ENCODE measurements at regions not wholly inside any gene's neighbourhood (a gene's known extent, or its start where the extent isn't known, plus 50 kb on each side); places are given as distances from the start of the nearest gene placed in this dataset.

GRCh38 chr9:16215353-16215680 is 655.2 kb downstream of the BNC2 start:
- Histone ChIP-seq H3K27me3 (ENCODE audit: insufficient read depth, low read length) (no peaks in the 10 kb centered on the region), H4K20me1 (ENCODE audit: control insufficient read depth, insufficient read depth, insufficient read length) (no peaks in the 10 kb centered on the region), H4K8ac (replicated peaks; ENCODE audit: insufficient read length, low read depth, low read length) (no peak overlapping the region), H2BK15ac (ENCODE audit: low read depth, low read length) (no peak overlapping the region), H2BK20ac (ENCODE audit: low read depth, low read length, poor library complexity, severe bottlenecking) (no peak overlapping the region), H3K23me2 (ENCODE audit: insufficient read length, low read depth, low read length, poor library complexity, severe bottlenecking) (no peaks in the 10 kb centered on the region), H4K91ac (ENCODE audit: insufficient read length, low read depth, low read length) (no peak overlapping the region), H2BK120ac (ENCODE audit: low read depth, low read length, poor library complexity, severe bottlenecking) (no peak overlapping the region), H3K18ac (ENCODE audit: insufficient read length, low read depth, low read length) (no peak overlapping the region), H2AFZ (ENCODE audit: low read length) (no peak overlapping the region), H3K4me2 (ENCODE audit: insufficient read depth, insufficient read length, low read length) (no peak overlapping the region), H2AK5ac (ENCODE audit: insufficient read length, low read length) (no peak overlapping the region), H3K23ac (ENCODE audit: insufficient read length, low read depth, low read length) (no peak overlapping the region), H2BK5ac (ENCODE audit: insufficient read length, low read length) (no peak overlapping the region), H3K14ac (ENCODE audit: insufficient read depth, low read length) (no peak overlapping the region), H3K9me3 (ENCODE audit: control insufficient read depth, low read depth, low read length) (no peaks in the 10 kb centered on the region), H4K5ac (ENCODE audit: insufficient read length, low read depth, low read length) (no peak overlapping the region), H3K4ac (ENCODE audit: low read depth, low read length) (no peak overlapping the region), H2BK12ac (ENCODE audit: insufficient read length, low read depth, low read length) (no peak overlapping the region), H3K27ac (ENCODE audit: insufficient read length, low read depth, low read length) (no peak overlapping the region), H3K9ac (ENCODE audit: extremely low read depth, insufficient read length, low read length) (no peak overlapping the region), H3K79me2 (ENCODE audit: insufficient read depth, low read length) (no peaks in the 10 kb centered on the region), H3T11ph (ENCODE audit: low read length) (no peak overlapping the region), H3K4me1 (ENCODE audit: insufficient read depth, low read length) (no peaks in the 10 kb centered on the region), H3K56ac (ENCODE audit: insufficient read length, low read depth, low read length) (no peak overlapping the region), H3K79me1 (ENCODE audit: insufficient read depth, low read depth, low read length, poor library complexity, severe bottlenecking) (no peaks in the 10 kb centered on the region)
- no peak overlapping the region for H3K27ac Mint-ChIP-seq
- TF ChIP-seq, protein P1, sequence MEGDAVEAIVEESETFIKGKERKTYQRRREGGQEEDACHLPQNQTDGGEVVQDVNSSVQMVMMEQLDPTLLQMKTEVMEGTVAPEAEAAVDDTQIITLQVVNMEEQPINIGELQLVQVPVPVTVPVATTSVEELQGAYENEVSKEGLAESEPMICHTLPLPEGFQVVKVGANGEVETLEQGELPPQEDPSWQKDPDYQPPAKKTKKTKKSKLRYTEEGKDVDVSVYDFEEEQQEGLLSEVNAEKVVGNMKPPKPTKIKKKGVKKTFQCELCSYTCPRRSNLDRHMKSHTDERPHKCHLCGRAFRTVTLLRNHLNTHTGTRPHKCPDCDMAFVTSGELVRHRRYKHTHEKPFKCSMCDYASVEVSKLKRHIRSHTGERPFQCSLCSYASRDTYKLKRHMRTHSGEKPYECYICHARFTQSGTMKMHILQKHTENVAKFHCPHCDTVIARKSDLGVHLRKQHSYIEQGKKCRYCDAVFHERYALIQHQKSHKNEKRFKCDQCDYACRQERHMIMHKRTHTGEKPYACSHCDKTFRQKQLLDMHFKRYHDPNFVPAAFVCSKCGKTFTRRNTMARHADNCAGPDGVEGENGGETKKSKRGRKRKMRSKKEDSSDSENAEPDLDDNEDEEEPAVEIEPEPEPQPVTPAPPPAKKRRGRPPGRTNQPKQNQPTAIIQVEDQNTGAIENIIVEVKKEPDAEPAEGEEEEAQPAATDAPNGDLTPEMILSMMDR (conservative IDR thresholded peaks at IDR 0.05), result no peak
- H3K9me3 Mint-ChIP-seq, result no peaks in the 10 kb centered on the region
- H3K4me3 Mint-ChIP-seq, result no peak overlapping the region
- peaks cover 10 to 11% of the 10 kb centered on the region in 2 experiments for H3K4me1 Mint-ChIP-seq
- no peaks in the 10 kb centered on the region for H3K27me3 Mint-ChIP-seq (ENCODE audit: low read depth)
- DNase-seq, result no peak
- WGBS (ENCODE audit: extremely low coverage, insufficient read length, low lambda C conversion rate), result no CpG with 5 or more reads among the region's 6 CpGs
- no peaks in the 10 kb centered on the region for H3K36me3 Mint-ChIP-seq (ENCODE audit: insufficient read depth in 1 of 3, low read depth in 3 of 3)
